ENCODE measurements at regions not wholly inside any gene's neighbourhood (a gene's known extent, or its start where the extent isn't known, plus 50 kb on each side); places are given as distances from the start of the nearest gene placed in this dataset.
A peak's percentile ranks its signal among the peaks of the same experiment; 100 is the strongest.

- peaks cover 18% of the 10 kb centered on the region for H3K4me1 ChIP-seq (ENCODE audit: low read depth, poor library complexity, severe bottlenecking)
- no peak overlapping the region for H3K9ac ChIP-seq
- H4K20me1 ChIP-seq (ENCODE audit: insufficient read depth): no peaks in the 10 kb centered on the region
- H3K79me2 ChIP-seq (ENCODE audit: insufficient read depth, low read depth): no peaks in the 10 kb centered on the region
- no peaks in the 10 kb centered on the region for H3K36me3 ChIP-seq (ENCODE audit: insufficient read depth)
- no peak overlapping the region for H3K4me3 ChIP-seq (IDR thresholded peaks at IDR 0.05; ENCODE audit: insufficient read depth, low read depth, low read length)
- no peaks in the 10 kb centered on the region for H3K27me3 ChIP-seq (ENCODE audit: insufficient read depth, low read depth)
- no peak for TF ChIP-seq CTCF (conservative IDR thresholded peaks at IDR 0.05; ENCODE audit: low read depth, low read length)
- H3K4me2 ChIP-seq: no peak overlapping the region
- H2AFZ ChIP-seq (ENCODE audit: low read depth): no peak overlapping the region
- no peak overlapping the region for H3K27ac ChIP-seq
Measured at GRCh38 chr4:111399623-111400022, 745.6 kb upstream of the FAM241A start.

- H3K4me1 ChIP-seq (ENCODE audit: low read depth, poor library complexity, severe bottlenecking): peaks cover 18% of the 10 kb centered on the region
Measured at GRCh38 chr4:111400741-111401140, 744.5 kb upstream of the FAM241A start.

GRCh38 chr4:111404673-111405072, 740.6 kb upstream of the FAM241A start:
- Histone ChIP-seq H3K4me2 (no peak overlapping the region), H2AFZ (ENCODE audit: low read depth) (no peak overlapping the region), H3K9ac (no peak overlapping the region), H4K20me1 (ENCODE audit: insufficient read depth) (no peaks in the 10 kb centered on the region), H3K27me3 (ENCODE audit: insufficient read depth, low read depth) (no peaks in the 10 kb centered on the region), H3K4me1 (ENCODE audit: low read depth, poor library complexity, severe bottlenecking) (peaks cover 16% of the 10 kb centered on the region), H3K4me3 (IDR thresholded peaks at IDR 0.05; ENCODE audit: insufficient read depth, low read depth, low read length) (no peak overlapping the region), H3K79me2 (ENCODE audit: insufficient read depth, low read depth) (no peaks in the 10 kb centered on the region), H3K36me3 (ENCODE audit: insufficient read depth) (no peaks in the 10 kb centered on the region), H3K27ac (no peak overlapping the region)
- no peak for TF ChIP-seq CTCF (conservative IDR thresholded peaks at IDR 0.05; ENCODE audit: low read depth, low read length)

More at GRCh38 chr4:111400741-111401140, 744.5 kb upstream of the FAM241A start:
- Histone ChIP-seq H2AFZ (ENCODE audit: low read depth) (peak overlapping the region; percentile 34; the same call in 1 of the 2 replicates), H3K27me3 (ENCODE audit: insufficient read depth, low read depth) (no peaks in the 10 kb centered on the region), H3K79me2 (ENCODE audit: insufficient read depth, low read depth) (no peaks in the 10 kb centered on the region), H4K20me1 (ENCODE audit: insufficient read depth) (no peaks in the 10 kb centered on the region), H3K9ac (no peak overlapping the region), H3K36me3 (ENCODE audit: insufficient read depth) (no peaks in the 10 kb centered on the region), H3K4me3 (IDR thresholded peaks at IDR 0.05; ENCODE audit: insufficient read depth, low read depth, low read length) (no peak overlapping the region), H3K27ac (peak overlapping the region; percentile 25), H3K4me2 (peak overlapping the region; percentile 31; the same call in 1 of the 2 replicates)
- TF ChIP-seq CTCF (conservative IDR thresholded peaks at IDR 0.05; ENCODE audit: low read depth, low read length): no peak

GRCh38 chr4:111405989-111406388, 739.3 kb upstream of the FAM241A start:
- Histone ChIP-seq H3K4me3 (IDR thresholded peaks at IDR 0.05; ENCODE audit: insufficient read depth, low read depth, low read length) (no peak overlapping the region), H3K36me3 (ENCODE audit: insufficient read depth) (no peaks in the 10 kb centered on the region), H3K27ac (no peak overlapping the region), H4K20me1 (ENCODE audit: insufficient read depth) (no peaks in the 10 kb centered on the region), H3K9ac (no peak overlapping the region), H3K4me2 (no peak overlapping the region), H2AFZ (ENCODE audit: low read depth) (no peak overlapping the region), H3K27me3 (ENCODE audit: insufficient read depth, low read depth) (no peaks in the 10 kb centered on the region), H3K4me1 (ENCODE audit: low read depth, poor library complexity, severe bottlenecking) (peaks cover 3% of the 10 kb centered on the region), H3K79me2 (ENCODE audit: insufficient read depth, low read depth) (no peaks in the 10 kb centered on the region)
- TF ChIP-seq CTCF (conservative IDR thresholded peaks at IDR 0.05; ENCODE audit: low read depth, low read length): no peak
